Mucosa of descending colon (tissue), 3 donors: ENCODE measurements at regions not wholly inside any gene's neighbourhood (a gene's known extent, or its start where the extent isn't known, plus 50 kb on each side); places are given as distances from the start of the nearest gene placed in this dataset.

ENCODE experiments used
- ATAC-seq: fragments of 200-7000 bp; cut with Tn5 transposase; one replicate; pipeline ENCODE4 v1.9.1; 2020; ENCODE audit warnings: mild to moderate bottlenecking, moderate library complexity
- DNase-seq, 3 donors: peaks; one replicate each; pipeline ENCODE4 v3.0.0-alpha.2; 2020
- H3K36me3 ChIP-seq: fragments of 200-600 bp; one replicate; pipeline ENCODE4 v1.8.0; 2021; ENCODE audit warnings: low read depth, mild to moderate bottlenecking
- H3K4me1 ChIP-seq: fragments of 200-600 bp; one replicate; pipeline ENCODE4 v1.8.0; 2021; ENCODE audit warnings: low read depth, mild to moderate bottlenecking
- H3K4me3 ChIP-seq: fragments of 200-600 bp; one replicate; pipeline ENCODE4 v1.8.0; 2021; ENCODE audit warnings: mild to moderate bottlenecking
- H3K9me3 ChIP-seq: fragments of 200-600 bp; one replicate; pipeline ENCODE4 v1.8.0; 2021; ENCODE audit warnings: mild to moderate bottlenecking
- CTCF ChIP-seq: fragments of 200-600 bp; IDR thresholded peaks from one replicate; pipeline ENCODE4 v1.8.0; 2022; ENCODE audit warnings: antibody characterized with exemption, mild to moderate bottlenecking
- intact Hi-C, 2 donors: fragments of 100-400 bp; cut with DNase I in 1 of 2; cut with micrococcal nuclease in 1 of 2; formaldehyde crosslinking; loops; one replicate each; pipeline versions ENCODE4 v1.11.0 to v1.11.1; 2022; cut with DNase I, micrococcal nuclease
- donor health status: DM: no; HTN: no; CAD: no; lungs with moderate emphysema.
- donor health status: DM: no; HTN: no; CAD: no.
- donor health status: DM: no; HTN: yes; CAD: no.

- Histone ChIP-seq H3K9me3 (no peaks in the 10 kb centered on the region), H3K36me3 (no peaks in the 10 kb centered on the region), H3K4me1 (peaks cover 16% of the 10 kb centered on the region), H3K4me3 (no peak overlapping the region)
- peak; percentile 23 for ATAC-seq
- no peak for TF ChIP-seq CTCF
- no peak for DNase-seq
- intact Hi-C loops, result no loop called here
These were observed 456.6 kb downstream of the SHQ1 start for GRCh38 chr3:72391659-72392058.

GRCh38 chr3:72390841-72391240, 457.4 kb downstream of the SHQ1 start:
- no peaks in the 10 kb centered on the region for H3K9me3 ChIP-seq
- H3K4me3 ChIP-seq, result no peak overlapping the region
- intact Hi-C loops, result no loop called here
- no peaks in the 10 kb centered on the region for H3K36me3 ChIP-seq
- no peak for TF ChIP-seq CTCF
- ATAC-seq, result no peak
- H3K4me1 ChIP-seq, result peaks cover 24% of the 10 kb centered on the region
- DNase-seq, result no peak

GRCh38 chr3:72388644-72389043, 459.6 kb downstream of the SHQ1 start:
- no peaks in the 10 kb centered on the region for H3K9me3 ChIP-seq
- H3K4me1 ChIP-seq, result peaks cover 39% of the 10 kb centered on the region
- TF ChIP-seq CTCF, result no peak
- no peaks in the 10 kb centered on the region for H3K36me3 ChIP-seq
- ATAC-seq (no peak), DNase-seq (no peak)
- intact Hi-C loops, result no loop called here
- H3K4me3 ChIP-seq, result no peak overlapping the region

- ATAC-seq, result no peak
- Histone ChIP-seq H3K36me3 (no peaks in the 10 kb centered on the region), H3K4me3 (no peak overlapping the region), H3K9me3 (no peaks in the 10 kb centered on the region), H3K4me1 (peaks cover 39% of the 10 kb centered on the region)
- DNase-seq, result no peak
- TF ChIP-seq CTCF, result no peak
- intact Hi-C loops, result no loop called here
These were observed 460.1 kb downstream of the SHQ1 start for GRCh38 chr3:72388117-72388516.

- no peaks in the 10 kb centered on the region for H3K36me3 ChIP-seq
- H3K4me1 ChIP-seq, result peaks cover 38% of the 10 kb centered on the region
- ATAC-seq (peak; percentile 97), DNase-seq (peak in 1 of 3 donors; percentile 64)
- H3K4me3 ChIP-seq, result no peak overlapping the region
- no peak for TF ChIP-seq CTCF
- intact Hi-C loops, result no loop called here
- no peaks in the 10 kb centered on the region for H3K9me3 ChIP-seq
These were observed 461.8 kb downstream of the SHQ1 start for GRCh38 chr3:72386327-72387000.

- intact Hi-C loops, result no loop called here
- no peak for TF ChIP-seq CTCF
- ATAC-seq, result peak; percentile 71
- Histone ChIP-seq H3K4me3 (no peak overlapping the region), H3K9me3 (no peaks in the 10 kb centered on the region), H3K4me1 (peaks cover 46% of the 10 kb centered on the region), H3K36me3 (no peaks in the 10 kb centered on the region)
- DNase-seq, result no peak
These were observed 463.1 kb downstream of the SHQ1 start for GRCh38 chr3:72385167-72385566.
